GM18861 (cell line): ENCODE measurements at regions not wholly inside any gene's neighbourhood (a gene's known extent, or its start where the extent isn't known, plus 50 kb on each side); places are given as distances from the start of the nearest gene placed in this dataset.
"Not testable (repeated sequence)": the region's sequence is repeated elsewhere in the genome, so short reads cannot be mapped to it uniquely, and the experiment has no call there.

ENCODE experiments used
- ATAC-seq: cut with Tn5 transposase; IDR thresholded peaks from one replicate; pipeline ENCODE4 v1.9.1; 2021; ENCODE audit not compliant: unreplicated experiment

GRCh38 chr6:11428371-11428770 is 109.2 kb upstream of the TMEM170B start:
- ATAC-seq: no peak

DNA sequence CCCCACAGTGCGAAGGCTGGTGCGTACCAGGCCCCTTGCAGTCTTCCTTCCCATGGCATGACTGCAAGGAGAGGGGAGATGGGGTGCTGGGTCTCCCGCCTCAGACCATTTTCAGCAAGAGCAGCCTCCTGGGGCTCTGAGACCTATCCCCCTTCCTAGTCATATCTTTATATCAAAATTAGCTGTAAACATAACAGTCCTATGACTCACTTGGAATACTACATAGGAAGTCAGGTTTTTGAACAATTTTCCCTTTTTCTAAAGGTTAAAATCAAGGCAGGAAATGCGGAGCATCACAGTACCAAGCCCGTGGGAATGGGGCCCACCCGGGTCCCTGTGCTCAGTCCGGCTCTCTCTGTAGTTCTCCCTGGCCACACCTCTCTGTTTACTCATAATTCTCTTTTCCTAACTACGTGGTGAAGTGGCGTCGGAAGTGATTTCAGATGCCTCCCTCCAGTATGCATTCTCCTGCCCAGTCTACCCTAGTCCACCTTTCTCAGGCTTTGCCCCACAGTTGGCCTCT is 109.8 kb upstream of the TMEM170B start:
- no peak for ATAC-seq

DNA sequence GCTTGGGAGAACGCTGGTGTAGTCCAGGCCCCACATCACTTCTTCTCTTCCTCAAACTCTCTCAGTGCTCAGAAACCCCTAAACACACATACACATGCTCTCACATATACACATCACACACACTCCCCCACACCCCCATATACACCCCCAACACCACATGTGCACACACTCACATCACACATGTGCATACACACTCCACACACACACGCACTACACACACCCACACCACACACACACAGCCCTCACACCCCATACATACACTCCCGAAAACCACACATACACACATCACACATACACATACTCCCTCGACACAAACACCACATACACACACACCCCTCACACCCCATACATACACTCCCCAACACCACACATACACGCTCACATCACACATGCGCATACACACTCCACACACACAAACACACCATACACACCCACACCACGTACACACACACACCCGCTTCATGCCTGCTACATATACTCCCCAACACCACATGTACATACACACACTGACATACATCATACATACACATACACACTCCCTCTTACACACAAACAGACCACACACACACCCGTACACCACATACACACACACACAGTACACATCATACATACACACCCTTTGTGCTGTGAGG is 110.3 kb upstream of the TMEM170B start:
- ATAC-seq: no peak

DNA sequence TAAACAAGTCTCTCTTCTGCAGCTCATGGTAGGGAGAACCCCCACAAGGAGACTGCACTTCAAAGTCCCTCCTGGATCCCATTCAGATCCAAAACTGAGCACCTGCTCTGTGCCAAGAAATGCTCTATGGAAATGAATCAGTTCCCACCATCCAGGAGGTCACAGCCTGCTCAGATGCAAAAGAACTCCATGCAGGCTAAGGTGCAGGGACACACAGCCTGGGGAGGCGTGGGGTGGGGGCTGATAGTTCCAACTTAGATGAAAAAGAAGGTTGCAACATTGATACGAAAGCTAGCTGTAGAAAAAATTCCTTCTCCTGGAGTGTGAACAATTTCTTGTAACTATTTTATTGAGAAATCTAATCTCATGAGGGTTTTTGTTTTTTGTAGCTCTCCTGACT is 111.0 kb upstream of the TMEM170B start:
- no peak for ATAC-seq

- ATAC-seq: no peak
Measured at GRCh38 chr6:11425876-11426275, 111.7 kb upstream of the TMEM170B start.

- no peak for ATAC-seq
Measured at GRCh38 chr6:11425431-11425871, 112.1 kb upstream of the TMEM170B start.

GRCh38 chr6:11424395-11425034 is 113.0 kb upstream of the TMEM170B start:
- ATAC-seq: no peak

DNA sequence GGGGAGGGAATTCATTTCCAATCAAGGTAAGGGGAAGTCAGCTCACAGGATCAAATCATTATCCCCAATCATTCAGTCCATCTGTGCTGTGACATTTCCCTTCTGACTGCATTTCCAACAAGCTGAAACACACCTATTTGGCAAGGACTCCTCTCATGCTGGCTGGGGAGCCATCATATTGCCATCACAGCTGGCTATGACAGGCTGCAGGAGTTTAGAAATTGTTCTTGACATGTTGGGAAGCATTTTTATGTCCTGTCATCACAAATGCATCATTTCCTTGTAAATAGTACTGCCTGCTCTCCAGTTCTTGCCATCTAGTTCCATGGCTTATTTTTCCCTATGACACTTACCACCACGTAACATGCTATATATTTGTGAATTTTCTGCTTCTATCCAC is 113.9 kb upstream of the TMEM170B start:
- ATAC-seq: no peak

DNA sequence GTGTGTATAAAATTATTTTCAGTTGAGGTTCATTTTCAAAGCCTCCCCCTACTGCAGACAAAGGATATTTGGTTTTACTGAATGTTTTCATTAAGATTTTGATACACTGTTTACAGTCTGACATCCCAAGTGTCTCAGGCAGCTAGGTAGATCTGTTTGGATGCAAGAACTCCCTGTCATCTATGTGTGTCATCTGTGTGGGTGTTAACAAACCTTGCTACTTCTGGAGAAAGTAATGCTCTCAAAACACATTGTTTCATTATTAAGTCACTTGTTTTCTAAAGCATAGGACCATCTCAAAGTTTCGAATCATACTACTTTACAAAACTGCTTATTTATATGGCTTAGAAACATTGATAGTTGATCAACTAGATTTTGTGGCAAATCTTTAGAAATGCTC is 114.5 kb upstream of the TMEM170B start:
- no peak for ATAC-seq

- ATAC-seq: no peak
Measured at GRCh38 chr6:11419763-11420453, 117.6 kb upstream of the TMEM170B start.

DNA sequence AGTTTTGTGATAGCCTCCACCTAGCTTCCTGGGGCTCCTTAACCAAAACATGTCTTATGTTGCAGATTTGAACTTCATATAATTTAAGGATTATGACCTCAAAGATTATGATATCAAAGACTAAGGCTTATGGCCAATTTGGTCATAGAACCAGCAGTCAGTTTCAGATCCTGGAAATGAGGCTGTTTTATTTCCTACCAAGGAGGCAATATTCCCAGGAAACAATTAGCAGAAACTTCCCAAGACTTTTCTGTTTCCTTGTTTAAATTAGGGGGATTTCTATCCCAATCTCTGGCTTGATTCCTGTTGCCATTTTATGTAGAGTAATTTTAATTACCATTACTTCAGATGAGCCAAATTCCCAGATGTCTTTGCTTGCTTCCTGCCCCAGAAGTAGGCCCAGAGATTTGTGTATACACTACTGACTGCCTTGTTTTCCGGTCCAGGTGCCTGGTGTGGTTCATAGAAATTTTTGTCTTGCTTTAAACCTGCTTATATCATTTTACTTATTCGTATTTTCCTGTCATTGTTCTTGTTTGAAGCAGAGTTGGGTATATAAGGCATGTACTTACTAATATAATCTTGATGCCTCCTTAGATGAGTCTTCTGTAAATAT is 119.2 kb upstream of the TMEM170B start:
- no peak for ATAC-seq

DNA sequence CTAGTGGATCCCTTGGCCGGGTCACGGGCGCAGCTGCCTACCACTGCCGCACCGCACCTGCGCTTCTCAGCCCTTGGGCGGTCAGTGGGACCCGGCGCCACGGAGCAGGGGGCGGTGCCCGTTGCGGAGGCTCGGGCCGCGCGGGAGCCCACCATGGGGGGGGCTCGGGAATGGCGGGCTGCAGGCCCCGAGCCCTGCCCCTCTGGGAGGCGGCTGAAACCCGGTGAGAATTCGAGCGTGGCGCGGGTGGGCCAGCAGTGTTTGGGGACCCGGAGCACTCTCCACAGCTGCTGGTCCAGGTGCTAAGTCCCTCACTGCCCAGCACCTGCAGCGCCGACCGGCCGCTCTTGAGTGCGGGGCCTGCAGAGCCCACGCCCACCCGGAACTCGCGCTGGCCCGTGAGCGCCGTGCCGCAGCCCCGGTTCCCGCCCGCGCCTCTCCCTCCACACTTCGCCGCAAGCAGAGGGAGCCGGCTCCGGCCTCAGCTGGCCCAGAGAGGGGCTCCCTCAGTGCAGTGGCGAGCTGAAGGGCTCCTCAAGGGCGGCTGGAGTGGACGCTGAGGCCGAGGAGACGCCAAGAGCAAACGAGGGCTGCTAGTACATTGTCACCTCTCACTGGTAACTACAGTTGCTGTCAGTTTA is 120.5 kb upstream of the TMEM170B start:
- no peak for ATAC-seq

GRCh38 chr6:11416099-11416935 is 121.2 kb upstream of the TMEM170B start:
- ATAC-seq: not testable (repeated sequence)

- ATAC-seq: no peak
Measured at GRCh38 chr6:11415557-11415956, 122.0 kb upstream of the TMEM170B start.

DNA sequence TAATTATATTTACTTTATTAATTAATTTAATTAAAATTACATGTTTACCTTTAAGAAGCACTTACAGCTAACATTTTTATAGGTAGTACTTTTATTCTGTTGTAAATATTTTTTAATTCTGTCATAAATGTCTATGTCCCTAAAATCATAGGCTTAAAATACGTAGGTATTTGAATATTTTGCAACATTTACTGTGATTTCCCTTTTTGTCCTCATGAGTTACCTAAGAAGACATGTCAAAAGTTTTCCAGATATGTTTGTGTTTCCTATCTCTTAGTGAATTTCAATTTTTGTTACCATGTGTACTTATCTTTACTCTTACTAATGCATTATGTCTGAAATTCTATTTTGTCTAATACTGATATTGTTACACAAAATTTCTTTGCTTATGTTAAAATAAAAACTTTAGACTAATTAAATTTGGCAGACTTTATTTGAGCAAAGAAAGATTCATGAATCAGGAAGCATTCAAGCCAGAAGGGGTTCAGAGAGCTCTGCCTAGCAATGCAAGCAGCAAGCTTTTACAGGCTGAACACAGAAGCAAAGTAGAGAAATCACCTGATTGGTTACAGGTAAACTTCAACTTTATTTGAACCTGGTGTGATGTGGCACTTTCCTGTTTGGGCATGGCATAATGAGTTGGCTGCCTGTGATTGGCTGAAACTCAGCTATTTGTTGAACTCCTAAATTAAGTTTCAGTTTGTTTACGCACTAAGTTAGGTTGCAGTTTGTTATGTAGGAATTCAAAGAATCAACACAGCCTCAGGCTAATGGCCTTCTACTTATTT is 123.2 kb upstream of the TMEM170B start:
- ATAC-seq: peak; percentile 65

- no peak for ATAC-seq
Measured at GRCh38 chr6:11413728-11414127, 123.8 kb upstream of the TMEM170B start.

- no peak for ATAC-seq
Measured at GRCh38 chr6:11413117-11413687, 124.3 kb upstream of the TMEM170B start.

- ATAC-seq: no peak
Measured at GRCh38 chr6:11412616-11413015, 124.9 kb upstream of the TMEM170B start.

- ATAC-seq: no peak
Measured at GRCh38 chr6:11412011-11412424, 125.5 kb upstream of the TMEM170B start.
